GM19193 (cell line): ENCODE measurements at regions not wholly inside any gene's neighbourhood (a gene's known extent, or its start where the extent isn't known, plus 50 kb on each side); places are given as distances from the start of the nearest gene placed in this dataset.

Experiments
- POLR2A ChIP-seq: IDR thresholded peaks from 4 replicates; pipeline ENCODE4 v1.6.1; 2011; ENCODE audit not compliant: insufficient read depth, insufficient read length; ENCODE audit errors: extremely low read depth

DNA sequence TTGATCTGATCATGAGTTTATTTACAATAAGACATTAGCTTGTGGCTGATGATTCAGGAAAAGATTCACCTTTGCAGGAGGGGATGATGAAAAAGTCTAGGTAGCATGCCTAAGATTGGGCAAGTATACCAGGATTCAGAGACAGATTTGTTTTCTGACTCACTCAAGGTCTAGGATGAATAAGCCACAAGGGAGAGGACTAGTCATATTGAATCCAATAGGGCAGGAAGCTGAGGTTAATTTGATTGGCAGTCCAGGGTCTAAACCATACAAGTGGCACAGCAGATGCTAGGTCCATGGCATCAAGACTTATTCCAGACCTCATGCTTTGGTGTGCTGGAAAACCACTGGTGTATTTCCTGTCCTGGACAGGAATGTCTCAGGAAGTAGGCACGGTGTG, 1133.4 kb downstream of the XPNPEP1 start:
- TF ChIP-seq POLR2A = no peak

DNA sequence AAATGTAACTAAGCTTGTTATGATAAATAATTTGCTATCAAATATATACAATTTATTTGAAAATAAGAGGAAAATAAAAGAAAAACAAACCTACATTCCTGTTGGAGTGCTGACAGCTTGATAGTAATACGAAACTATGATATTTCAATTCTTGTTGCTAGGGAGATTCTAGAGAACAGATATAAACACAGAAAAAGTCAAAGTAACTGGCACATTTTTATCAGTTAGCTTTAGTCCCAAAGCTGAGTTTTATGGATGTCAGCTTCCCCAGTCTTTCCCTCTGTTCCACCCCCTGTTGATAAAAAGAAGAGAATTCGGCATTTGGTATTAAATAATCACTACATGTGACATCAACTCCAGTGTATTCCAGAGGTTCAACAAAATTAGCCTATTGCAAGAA, 1134.0 kb downstream of the XPNPEP1 start:
- TF ChIP-seq POLR2A = no peak

DNA sequence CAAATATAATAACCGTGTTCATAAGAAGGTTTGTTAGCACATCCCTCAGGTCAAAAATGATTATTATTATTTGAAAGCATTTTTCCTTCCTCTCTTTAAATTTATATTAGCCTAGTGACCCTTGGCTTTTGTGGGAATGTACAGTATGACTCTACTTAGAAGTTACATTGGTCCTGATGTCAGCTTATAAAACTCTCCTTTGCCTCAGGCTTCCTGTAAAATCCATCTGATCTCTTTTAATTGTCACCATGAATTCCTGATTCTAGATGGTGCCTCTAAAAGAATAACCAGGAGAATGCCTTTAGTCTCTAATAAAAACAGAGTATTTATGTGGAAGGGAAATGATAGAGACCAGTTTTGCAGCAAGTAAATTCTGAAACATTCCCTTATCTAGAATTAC, 1134.4 kb downstream of the XPNPEP1 start:
- TF ChIP-seq POLR2A = no peak

DNA sequence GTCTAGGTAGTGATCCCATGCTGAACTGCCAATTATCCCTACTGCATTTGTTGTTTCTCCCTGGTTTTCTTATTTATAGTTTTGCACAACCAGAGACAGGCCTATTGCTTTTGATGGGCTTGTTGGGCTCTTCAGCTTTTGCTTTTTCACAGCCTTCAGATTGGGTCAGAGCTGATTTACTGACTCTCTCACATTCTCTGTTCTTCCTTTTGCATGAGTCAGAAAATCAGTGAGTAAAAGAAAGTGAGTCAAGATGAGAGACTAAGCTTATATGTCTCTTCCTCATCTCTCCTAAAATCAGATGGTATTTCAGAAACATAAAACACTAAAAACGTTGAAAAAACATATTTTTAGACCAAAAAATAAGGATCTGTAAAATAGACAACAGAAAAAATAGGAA, 1135.4 kb downstream of the XPNPEP1 start:
- no peak for TF ChIP-seq POLR2A

DNA sequence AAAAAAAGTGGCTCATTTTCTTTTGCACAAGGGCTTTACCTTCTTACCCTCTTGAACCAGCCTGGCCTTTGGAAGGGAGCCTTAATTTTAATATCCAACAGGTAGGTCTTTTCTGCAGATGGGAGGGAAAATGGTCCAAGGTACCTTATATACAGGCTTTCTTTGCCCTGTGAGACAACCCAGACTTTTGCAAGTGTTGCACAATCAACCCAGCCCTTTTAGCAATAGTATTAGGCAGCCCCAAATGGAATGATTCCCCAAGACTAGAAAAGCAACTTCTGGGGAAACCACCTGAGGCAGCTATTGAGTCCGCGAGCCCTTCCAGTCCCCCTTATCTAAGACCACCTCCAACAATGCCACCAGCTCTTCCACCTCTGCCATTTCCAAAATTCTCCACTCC, 1138.3 kb downstream of the XPNPEP1 start:
- TF ChIP-seq POLR2A = no peak

DNA sequence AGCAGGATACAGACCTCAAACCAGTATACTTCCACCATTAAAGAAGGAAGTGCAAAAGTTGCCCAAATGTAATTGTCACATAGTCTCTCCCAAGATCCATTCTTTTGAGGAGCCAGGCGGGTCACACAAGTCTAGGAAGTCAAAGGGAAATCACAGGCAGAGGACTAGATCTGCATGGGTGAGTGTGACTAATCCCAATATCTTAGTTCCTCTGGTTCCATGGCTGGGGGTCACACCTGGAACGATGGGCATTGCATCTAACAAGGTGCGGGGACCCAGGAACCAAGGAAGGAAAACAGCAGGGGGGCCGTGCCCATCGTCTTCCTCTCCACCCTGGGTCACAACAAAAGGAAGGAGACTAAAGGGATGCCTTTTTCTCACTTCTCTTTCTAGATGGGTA, 1138.8 kb downstream of the XPNPEP1 start:
- TF ChIP-seq POLR2A = no peak

DNA sequence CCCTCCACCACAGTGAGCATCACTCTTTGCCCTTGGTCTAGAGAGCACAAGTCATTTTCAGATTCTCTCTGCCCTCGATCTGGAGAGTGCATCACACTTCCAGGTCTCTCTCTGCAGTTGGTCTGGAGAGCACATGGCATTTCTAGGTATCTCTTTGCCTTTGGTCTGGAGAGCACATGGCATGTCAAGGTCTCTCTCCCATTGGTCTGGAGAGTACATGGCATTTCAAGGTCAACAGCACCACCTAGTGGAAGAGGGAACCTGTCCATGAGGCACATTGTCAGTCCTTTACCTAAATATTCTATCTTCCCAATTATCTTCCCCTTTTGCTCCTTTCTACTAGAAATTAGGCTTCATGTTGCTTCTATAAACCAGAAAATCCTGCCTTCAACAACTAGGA, 1139.4 kb downstream of the XPNPEP1 start:
- TF ChIP-seq POLR2A = no peak

DNA sequence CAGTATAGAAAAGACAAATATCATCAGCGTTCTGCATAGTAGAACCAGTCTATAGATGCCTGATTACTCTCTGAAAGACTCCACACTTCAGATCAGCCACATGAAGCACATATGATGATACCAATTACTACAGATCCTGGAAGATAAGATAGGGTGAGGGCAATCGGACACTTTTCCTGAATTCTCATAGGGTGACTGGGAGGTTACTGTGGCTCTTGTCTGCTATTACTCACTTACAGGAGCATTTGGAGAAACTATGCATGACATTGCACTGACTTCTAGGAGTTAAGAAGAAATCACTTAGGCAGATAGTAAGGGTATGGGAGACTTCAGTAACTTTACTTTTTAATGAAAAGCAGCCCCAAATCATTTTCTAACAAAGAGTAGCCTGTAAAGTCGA, 1140.9 kb downstream of the XPNPEP1 start:
- no peak for TF ChIP-seq POLR2A

DNA sequence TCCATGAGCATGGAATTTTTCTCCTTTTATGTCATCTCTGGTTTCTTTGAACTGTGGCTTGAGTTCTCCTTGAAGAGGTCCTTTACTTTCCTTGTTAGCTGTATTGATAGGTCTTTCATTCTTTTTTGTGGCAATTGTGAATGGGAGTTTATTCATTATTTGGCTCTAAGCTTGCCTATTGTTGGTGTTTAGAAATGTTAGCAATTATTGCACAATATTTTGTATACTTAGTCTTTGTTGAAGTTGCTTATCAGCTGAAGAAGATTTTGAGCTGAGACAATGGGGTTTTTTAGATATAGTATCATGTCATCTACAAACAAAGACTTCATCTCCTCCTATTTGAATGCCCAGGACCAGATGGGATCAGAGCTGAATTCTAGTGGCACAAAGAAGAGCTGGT, 1143.8 kb downstream of the XPNPEP1 start:
- no peak for TF ChIP-seq POLR2A

DNA sequence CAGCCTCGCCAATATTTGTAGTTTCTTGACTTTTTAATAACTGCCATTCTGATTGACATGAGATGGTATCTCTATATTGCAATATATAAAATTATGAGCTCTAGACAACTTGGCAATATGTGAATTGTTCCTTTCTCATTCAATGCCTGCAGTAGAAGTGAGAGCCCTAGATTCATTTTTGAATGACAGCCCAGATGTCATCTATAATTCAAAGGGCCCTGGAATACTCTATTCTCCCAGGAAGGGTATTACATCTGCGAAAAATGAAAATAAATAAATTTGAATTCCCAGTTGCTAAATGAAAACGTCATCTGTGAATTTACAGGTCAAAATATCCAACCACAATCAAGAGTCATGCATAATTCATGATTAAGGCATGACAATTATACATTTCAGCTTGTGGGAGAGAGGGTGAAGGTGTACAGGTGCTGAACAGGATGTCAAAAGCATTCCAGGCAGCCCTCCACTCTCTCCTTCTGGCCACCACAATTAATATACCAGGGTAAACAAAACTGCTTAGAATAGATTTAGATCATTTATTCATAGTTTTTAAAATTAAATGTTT, 1147.3 kb downstream of the XPNPEP1 start:
- no peak for TF ChIP-seq POLR2A

DNA sequence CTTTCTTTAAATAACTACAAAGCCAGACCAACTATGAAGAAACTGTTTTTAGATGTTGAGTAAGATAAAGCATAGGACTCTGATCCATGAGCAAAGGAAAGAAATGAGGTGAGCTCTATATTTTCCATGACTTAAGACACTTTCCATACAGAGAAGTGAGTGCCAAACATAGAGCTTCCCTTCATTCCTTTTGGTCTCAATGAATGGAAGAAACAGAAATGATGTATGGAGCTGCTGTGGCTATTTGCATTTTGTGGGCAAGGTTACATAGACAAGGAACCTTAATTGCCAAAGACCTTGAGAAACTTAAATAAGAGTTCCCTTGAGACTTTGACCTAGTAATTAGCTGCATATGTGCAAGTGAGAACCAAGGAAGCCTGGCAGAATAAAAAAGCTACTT, 1152.2 kb downstream of the XPNPEP1 start:
- no peak for TF ChIP-seq POLR2A

DNA sequence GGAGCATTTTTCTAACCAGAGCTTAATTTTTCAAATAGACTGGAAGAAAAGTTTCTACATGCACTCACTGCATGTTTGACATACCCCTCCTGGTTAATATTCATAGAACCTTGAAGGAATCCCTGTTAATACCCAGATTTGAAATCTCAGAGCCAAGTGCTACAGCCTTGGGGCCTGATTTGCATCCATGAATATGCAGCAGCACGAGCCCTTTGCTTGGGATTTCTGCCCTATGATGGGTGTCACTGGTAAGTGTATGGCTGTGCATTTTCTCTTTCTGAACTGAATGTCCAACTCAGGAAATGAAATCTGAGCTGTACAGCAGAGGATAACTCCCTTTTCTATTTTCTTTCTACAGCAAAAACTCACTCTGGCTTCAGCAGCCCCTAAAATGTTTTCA, 1157.5 kb downstream of the XPNPEP1 start:
- no peak for TF ChIP-seq POLR2A

DNA sequence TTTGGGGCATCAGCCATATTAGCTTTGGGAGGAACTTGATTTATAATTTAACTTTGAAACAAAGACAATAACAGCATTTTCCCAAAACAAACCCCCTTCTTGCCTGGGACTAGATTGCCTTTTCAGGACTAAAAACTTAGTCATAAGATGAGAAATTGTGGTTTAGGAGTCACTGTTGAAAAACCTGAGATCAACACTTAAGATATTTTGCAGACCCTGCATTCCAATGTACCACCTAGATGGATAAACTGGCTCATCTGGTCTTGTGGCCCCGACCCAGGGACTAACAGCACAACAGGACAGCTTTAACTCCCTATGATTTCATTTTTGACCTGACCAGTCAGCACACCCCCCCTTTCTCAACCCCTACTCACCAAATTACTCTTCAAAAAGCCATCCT, 1165.4 kb downstream of the XPNPEP1 start:
- no peak for TF ChIP-seq POLR2A

DNA sequence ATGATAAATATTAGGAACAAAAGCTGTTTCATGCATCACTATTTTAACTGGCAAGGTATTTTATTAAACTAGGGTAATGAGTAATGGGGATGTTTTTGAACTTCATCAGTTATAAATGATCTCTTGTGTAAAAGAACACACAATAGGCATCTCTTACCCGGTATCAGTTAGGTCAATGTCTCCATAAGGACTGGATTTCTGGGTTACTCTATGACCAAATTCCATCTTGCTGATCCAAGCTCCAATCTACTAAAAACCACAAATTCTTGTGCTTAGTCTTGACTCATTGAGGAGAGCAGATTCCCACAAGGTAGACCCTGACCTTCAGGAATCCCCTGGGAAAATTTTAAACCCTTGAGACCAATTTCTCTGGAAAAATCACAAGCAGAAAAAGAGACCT, 1167.7 kb downstream of the XPNPEP1 start:
- no peak for TF ChIP-seq POLR2A

DNA sequence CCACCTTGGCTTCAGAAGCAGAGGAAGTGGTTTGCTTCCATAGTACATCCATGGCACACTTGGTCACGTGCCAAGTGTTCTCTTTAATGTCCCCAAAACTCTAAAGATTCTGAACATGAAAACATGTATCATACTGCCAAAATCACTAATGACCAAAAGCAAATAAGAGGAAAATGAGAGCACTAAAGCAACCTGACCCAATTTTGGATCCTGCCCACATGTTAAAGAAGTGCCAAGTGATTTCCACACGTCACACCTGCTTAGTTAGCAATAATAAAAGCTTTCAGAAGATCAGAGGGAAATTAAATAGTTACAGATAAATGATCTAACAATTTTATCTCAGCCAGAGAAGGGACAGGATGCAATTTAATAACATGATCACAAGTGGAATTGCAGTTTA, 1170.0 kb downstream of the XPNPEP1 start:
- TF ChIP-seq POLR2A = no peak

DNA sequence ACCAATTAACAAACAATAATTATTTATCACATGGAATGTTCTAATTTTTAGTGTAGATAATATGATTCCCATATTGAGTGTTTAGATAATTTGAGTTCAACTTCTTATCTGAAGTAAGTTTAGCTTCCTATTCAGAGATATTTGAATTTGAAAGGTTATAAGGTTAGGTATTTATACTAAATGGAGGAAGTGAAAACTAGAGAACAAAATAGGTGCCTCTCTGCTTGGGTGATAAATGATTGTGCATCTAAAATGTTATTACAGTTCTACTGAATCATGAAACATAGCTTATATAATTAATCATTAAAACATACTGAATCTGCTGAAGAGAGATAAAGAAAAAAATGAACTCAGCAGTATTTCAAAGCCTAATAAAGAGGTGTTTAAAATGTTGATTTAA, 1174.3 kb downstream of the XPNPEP1 start:
- TF ChIP-seq POLR2A = no peak

DNA sequence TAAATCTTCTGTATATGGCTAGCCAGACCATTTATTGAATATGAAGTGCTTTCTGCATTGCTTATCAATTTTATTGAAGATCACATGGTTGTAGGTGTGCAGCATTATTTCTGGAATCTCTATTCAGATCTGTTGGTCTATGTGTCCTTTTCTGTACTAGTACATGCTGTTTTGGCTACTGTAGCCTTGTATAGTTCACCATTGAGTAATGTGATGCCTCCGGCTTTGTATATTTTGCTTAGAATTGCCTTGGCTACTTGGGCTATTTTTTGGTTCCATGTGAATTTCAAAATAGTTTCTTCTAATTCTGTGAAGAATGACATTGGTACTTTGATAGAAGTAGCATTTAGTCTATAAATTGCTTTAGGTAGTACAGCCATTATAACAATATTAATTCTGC, 1187.2 kb downstream of the XPNPEP1 start:
- no peak for TF ChIP-seq POLR2A
